ENCODE measurements at regions not wholly inside any gene's neighbourhood (a gene's known extent, or its start where the extent isn't known, plus 50 kb on each side); places are given as distances from the start of the nearest gene placed in this dataset.

- Histone ChIP-seq H2BK12ac (ENCODE audit: low read length) (no peak overlapping the region), H3K4me1 (ENCODE audit: control insufficient read depth in 1 of 2, insufficient read depth in 2 of 2, low read length in 2 of 2) (peaks cover 5 to 15% of the 10 kb centered on the region in 2 experiments), H3K27me3 (ENCODE audit: insufficient read depth, low read length) (no peaks in the 10 kb centered on the region), H4K91ac (ENCODE audit: low read depth, low read length) (no peak overlapping the region), H3K23ac (ENCODE audit: low read length) (no peak overlapping the region), H3K79me2 (ENCODE audit: control insufficient read depth, insufficient read depth, low read length, poor library complexity) (no peaks in the 10 kb centered on the region), H3K4ac (ENCODE audit: low read depth, low read length) (no peak overlapping the region), H2BK120ac (ENCODE audit: insufficient read depth, low read length, poor library complexity) (no peak overlapping the region), H3K14ac (ENCODE audit: low read length) (no peak overlapping the region), H3K9me3 (ENCODE audit: insufficient read depth, low read depth, low read length) (no peaks in the 10 kb centered on the region), H4K12ac (ENCODE audit: low read depth, low read length) (no peak overlapping the region), H3K4me3 (ENCODE audit: low read depth, low read length) (no peak overlapping the region), H3K9ac (ENCODE audit: low read length) (no peak overlapping the region), H3K18ac (ENCODE audit: low read length) (no peak overlapping the region), H4K8ac (ENCODE audit: low read depth, low read length) (no peak overlapping the region), H3K36me3 (ENCODE audit: control insufficient read depth in 1 of 2, insufficient read depth in 2 of 2, low read length in 2 of 2) (no peaks in the 10 kb centered on the region), H3K27ac (ENCODE audit: low read depth, low read length) (no peak overlapping the region), H2AFZ (ENCODE audit: insufficient read depth, low read length, poor library complexity) (no peak overlapping the region), H2BK5ac (ENCODE audit: low read depth, low read length, poor library complexity) (no peak overlapping the region), H3K4me2 (ENCODE audit: low read length) (no peak overlapping the region), H2AK5ac (ENCODE audit: low read length) (no peak overlapping the region), H3K79me1 (ENCODE audit: low read length) (no peaks in the 10 kb centered on the region)
- no CpG with 5 or more reads among the region's 9 CpGs for WGBS (ENCODE audit: extremely low coverage, insufficient coverage, insufficient read length)
- peak; percentile 12 to 37 for DNase-seq
Measured at GRCh38 chr4:10983885-10984640, 299.5 kb upstream of the CLNK start.

GRCh38 chr4:10983268-10983667, 298.7 kb upstream of the CLNK start:
- Histone ChIP-seq H3K23ac (ENCODE audit: low read length) (no peak overlapping the region), H2BK5ac (ENCODE audit: low read depth, low read length, poor library complexity) (no peak overlapping the region), H2AFZ (ENCODE audit: insufficient read depth, low read length, poor library complexity) (no peak overlapping the region), H3K27ac (ENCODE audit: low read depth, low read length) (no peak overlapping the region), H2BK12ac (ENCODE audit: low read length) (no peak overlapping the region), H3K18ac (ENCODE audit: low read length) (no peak overlapping the region), H4K8ac (ENCODE audit: low read depth, low read length) (no peak overlapping the region), H3K14ac (ENCODE audit: low read length) (no peak overlapping the region), H3K27me3 (ENCODE audit: insufficient read depth, low read length) (no peaks in the 10 kb centered on the region), H3K79me2 (ENCODE audit: control insufficient read depth, insufficient read depth, low read length, poor library complexity) (no peaks in the 10 kb centered on the region), H3K9me3 (ENCODE audit: insufficient read depth, low read depth, low read length) (no peaks in the 10 kb centered on the region), H3K36me3 (ENCODE audit: control insufficient read depth in 1 of 2, insufficient read depth in 2 of 2, low read length in 2 of 2) (no peaks in the 10 kb centered on the region), H3K4me2 (ENCODE audit: low read length) (no peak overlapping the region), H2BK120ac (ENCODE audit: insufficient read depth, low read length, poor library complexity) (no peak overlapping the region), H3K79me1 (ENCODE audit: low read length) (no peaks in the 10 kb centered on the region), H4K12ac (ENCODE audit: low read depth, low read length) (no peak overlapping the region), H3K4ac (ENCODE audit: low read depth, low read length) (no peak overlapping the region), H4K91ac (ENCODE audit: low read depth, low read length) (no peak overlapping the region), H3K9ac (ENCODE audit: low read length) (no peak overlapping the region), H2AK5ac (ENCODE audit: low read length) (no peak overlapping the region), H3K4me3 (ENCODE audit: low read depth, low read length) (no peak overlapping the region), H3K4me1 (ENCODE audit: control insufficient read depth in 1 of 2, insufficient read depth in 2 of 2, low read length in 2 of 2) (peaks cover 5 to 15% of the 10 kb centered on the region in 2 experiments)
- DNase-seq, result peak in 1 of 2 donors; percentile 19
- no CpG with 5 or more reads among the region's 2 CpGs for WGBS (ENCODE audit: extremely low coverage, insufficient coverage, insufficient read length)

GRCh38 chr4:10982305-10982704, 297.7 kb upstream of the CLNK start:
- WGBS (ENCODE audit: extremely low coverage, insufficient coverage, insufficient read length), result no CpG with 5 or more reads among the region's 2 CpGs
- no peak overlapping the region for H3K27ac ChIP-seq (ENCODE audit: low read depth, low read length)

GRCh38 chr4:10981576-10981975, 297.0 kb upstream of the CLNK start:
- no peak overlapping the region for H3K18ac ChIP-seq (ENCODE audit: low read length)
- WGBS (ENCODE audit: extremely low coverage, insufficient coverage, insufficient read length), result no CpG with 5 or more reads among the region's 1 CpG

More at GRCh38 chr4:10982305-10982704, 297.7 kb upstream of the CLNK start:
- H3K14ac ChIP-seq (ENCODE audit: low read length), result peak overlapping the region; percentile 41
- no peak overlapping the region for H2AK5ac ChIP-seq (ENCODE audit: low read length)
- H3K9ac ChIP-seq (ENCODE audit: low read length), result no peak overlapping the region
- H4K12ac ChIP-seq (ENCODE audit: low read depth, low read length), result no peak overlapping the region
- peak overlapping the region; percentile 88 for H2BK12ac ChIP-seq (ENCODE audit: low read length)
- H3K4ac ChIP-seq (ENCODE audit: low read depth, low read length), result no peak overlapping the region
- no peaks in the 10 kb centered on the region for H3K79me2 ChIP-seq (ENCODE audit: control insufficient read depth, insufficient read depth, low read length, poor library complexity)
- no peaks in the 10 kb centered on the region for H3K79me1 ChIP-seq (ENCODE audit: low read length)
- H3K9me3 ChIP-seq (ENCODE audit: insufficient read depth, low read depth, low read length), result no peaks in the 10 kb centered on the region
- no peaks in the 10 kb centered on the region for H3K36me3 ChIP-seq (ENCODE audit: control insufficient read depth in 1 of 2, insufficient read depth in 2 of 2, low read length in 2 of 2)
- peaks cover 5 to 15% of the 10 kb centered on the region in 2 experiments for H3K4me1 ChIP-seq (ENCODE audit: control insufficient read depth in 1 of 2, insufficient read depth in 2 of 2, low read length in 2 of 2)
- no peak overlapping the region for H2BK5ac ChIP-seq (ENCODE audit: low read depth, low read length, poor library complexity)
- no peak overlapping the region for H2BK120ac ChIP-seq (ENCODE audit: insufficient read depth, low read length, poor library complexity)
- H3K4me2 ChIP-seq (ENCODE audit: low read length), result no peak overlapping the region
- no peak overlapping the region for H4K8ac ChIP-seq (ENCODE audit: low read depth, low read length)
- H2AFZ ChIP-seq (ENCODE audit: insufficient read depth, low read length, poor library complexity), result peak overlapping the region; percentile 9
- H3K18ac ChIP-seq (ENCODE audit: low read length), result no peak overlapping the region
- H3K4me3 ChIP-seq (ENCODE audit: low read depth, low read length), result no peak overlapping the region
- peak overlapping the region; percentile 65 for H4K91ac ChIP-seq (ENCODE audit: low read depth, low read length)
- no peaks in the 10 kb centered on the region for H3K27me3 ChIP-seq (ENCODE audit: insufficient read depth, low read length)
- DNase-seq, result no peak
- no peak overlapping the region for H3K23ac ChIP-seq (ENCODE audit: low read length)

More at GRCh38 chr4:10981576-10981975, 297.0 kb upstream of the CLNK start:
- Histone ChIP-seq H3K36me3 (ENCODE audit: control insufficient read depth in 1 of 2, insufficient read depth in 2 of 2, low read length in 2 of 2) (no peaks in the 10 kb centered on the region), H3K9me3 (ENCODE audit: insufficient read depth, low read depth, low read length) (no peaks in the 10 kb centered on the region), H3K27ac (ENCODE audit: low read depth, low read length) (no peak overlapping the region), H3K79me1 (ENCODE audit: low read length) (no peaks in the 10 kb centered on the region), H3K4me2 (ENCODE audit: low read length) (no peak overlapping the region), H3K4me1 (ENCODE audit: control insufficient read depth in 1 of 2, insufficient read depth in 2 of 2, low read length in 2 of 2) (peaks cover 5 to 15% of the 10 kb centered on the region in 2 experiments), H3K9ac (ENCODE audit: low read length) (no peak overlapping the region), H4K12ac (ENCODE audit: low read depth, low read length) (no peak overlapping the region), H3K4ac (ENCODE audit: low read depth, low read length) (no peak overlapping the region), H3K79me2 (ENCODE audit: control insufficient read depth, insufficient read depth, low read length, poor library complexity) (no peaks in the 10 kb centered on the region), H3K27me3 (ENCODE audit: insufficient read depth, low read length) (no peaks in the 10 kb centered on the region), H3K4me3 (ENCODE audit: low read depth, low read length) (no peak overlapping the region), H4K8ac (ENCODE audit: low read depth, low read length) (no peak overlapping the region), H2BK120ac (ENCODE audit: insufficient read depth, low read length, poor library complexity) (no peak overlapping the region), H4K91ac (ENCODE audit: low read depth, low read length) (no peak overlapping the region), H2AFZ (ENCODE audit: insufficient read depth, low read length, poor library complexity) (no peak overlapping the region), H3K14ac (ENCODE audit: low read length) (no peak overlapping the region), H3K23ac (ENCODE audit: low read length) (no peak overlapping the region), H2BK12ac (ENCODE audit: low read length) (no peak overlapping the region), H2AK5ac (ENCODE audit: low read length) (no peak overlapping the region), H2BK5ac (ENCODE audit: low read depth, low read length, poor library complexity) (no peak overlapping the region)
- peak; percentile 82 to 95 for DNase-seq
